Colonic mucosa (tissue), 4 donors: ENCODE measurements at regions not wholly inside any gene's neighbourhood (a gene's known extent, or its start where the extent isn't known, plus 50 kb on each side); places are given as distances from the start of the nearest gene placed in this dataset.
"Not testable (repeated sequence)": the region's sequence is repeated elsewhere in the genome, so short reads cannot be mapped to it uniquely, and the experiment has no call there.

ENCODE experiments used
- DNase-seq: peaks from one replicate; pipeline ENCODE4 v3.0.0-alpha.2; 2020
- H3K27ac ChIP-seq: fragments of 200-600 bp; one replicate; pipeline ENCODE4 v1.8.0; 2021
- H3K27me3 ChIP-seq: fragments of 200-600 bp; one replicate; pipeline ENCODE4 v1.8.0; 2021
- H3K36me3 ChIP-seq: fragments of 200-600 bp; one replicate; pipeline ENCODE4 v1.8.0; 2021
- H3K4me1 ChIP-seq: fragments of 200-600 bp; one replicate; pipeline ENCODE4 v1.8.0; 2021; ENCODE audit warnings: mild to moderate bottlenecking
- H3K4me3 ChIP-seq: fragments of 200-600 bp; one replicate; pipeline ENCODE4 v1.8.0; 2021
- H3K9ac ChIP-seq, 2 donors: one replicate each; pipeline ENCODE4 v1.7.0; 2013; ENCODE audit warnings: control low read depth in 2 of 2, low read depth in 2 of 2, low read length in 2 of 2
- H3K9me3 ChIP-seq: fragments of 200-600 bp; one replicate; pipeline ENCODE4 v1.8.0; 2021
- intact Hi-C: fragments of 100-400 bp; cut with DNase I; formaldehyde crosslinking; loops from one replicate; pipeline ENCODE4 v1.14.1; 2022
- TF ChIP-seq, protein P1 (sequence below): fragments of 200-600 bp; IDR thresholded peaks from one replicate; pipeline ENCODE4 v1.8.0; 2022; ENCODE audit warnings: antibody characterized with exemption, mild to moderate bottlenecking
- donor health status: healthy.
- donor health status: DM: no; HTN: no; CAD: no.
- donor health status: DM: no; HTN: no; CAD: no.

GRCh38 chr14:46444666-46445065, 206.9 kb downstream of the RPL10L start:
- no peaks in the 10 kb centered on the region for H3K27me3 ChIP-seq
- H3K4me1 ChIP-seq, result no peaks in the 10 kb centered on the region
- TF ChIP-seq, protein P1, sequence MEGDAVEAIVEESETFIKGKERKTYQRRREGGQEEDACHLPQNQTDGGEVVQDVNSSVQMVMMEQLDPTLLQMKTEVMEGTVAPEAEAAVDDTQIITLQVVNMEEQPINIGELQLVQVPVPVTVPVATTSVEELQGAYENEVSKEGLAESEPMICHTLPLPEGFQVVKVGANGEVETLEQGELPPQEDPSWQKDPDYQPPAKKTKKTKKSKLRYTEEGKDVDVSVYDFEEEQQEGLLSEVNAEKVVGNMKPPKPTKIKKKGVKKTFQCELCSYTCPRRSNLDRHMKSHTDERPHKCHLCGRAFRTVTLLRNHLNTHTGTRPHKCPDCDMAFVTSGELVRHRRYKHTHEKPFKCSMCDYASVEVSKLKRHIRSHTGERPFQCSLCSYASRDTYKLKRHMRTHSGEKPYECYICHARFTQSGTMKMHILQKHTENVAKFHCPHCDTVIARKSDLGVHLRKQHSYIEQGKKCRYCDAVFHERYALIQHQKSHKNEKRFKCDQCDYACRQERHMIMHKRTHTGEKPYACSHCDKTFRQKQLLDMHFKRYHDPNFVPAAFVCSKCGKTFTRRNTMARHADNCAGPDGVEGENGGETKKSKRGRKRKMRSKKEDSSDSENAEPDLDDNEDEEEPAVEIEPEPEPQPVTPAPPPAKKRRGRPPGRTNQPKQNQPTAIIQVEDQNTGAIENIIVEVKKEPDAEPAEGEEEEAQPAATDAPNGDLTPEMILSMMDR, result no peak
- H3K9ac ChIP-seq, result no peak overlapping the region
- no peak overlapping the region for H3K27ac ChIP-seq
- no peak for DNase-seq
- no peaks in the 10 kb centered on the region for H3K36me3 ChIP-seq
- H3K9me3 ChIP-seq, result no peaks in the 10 kb centered on the region
- intact Hi-C loops, result no loop called here
- no peak overlapping the region for H3K4me3 ChIP-seq

DNA sequence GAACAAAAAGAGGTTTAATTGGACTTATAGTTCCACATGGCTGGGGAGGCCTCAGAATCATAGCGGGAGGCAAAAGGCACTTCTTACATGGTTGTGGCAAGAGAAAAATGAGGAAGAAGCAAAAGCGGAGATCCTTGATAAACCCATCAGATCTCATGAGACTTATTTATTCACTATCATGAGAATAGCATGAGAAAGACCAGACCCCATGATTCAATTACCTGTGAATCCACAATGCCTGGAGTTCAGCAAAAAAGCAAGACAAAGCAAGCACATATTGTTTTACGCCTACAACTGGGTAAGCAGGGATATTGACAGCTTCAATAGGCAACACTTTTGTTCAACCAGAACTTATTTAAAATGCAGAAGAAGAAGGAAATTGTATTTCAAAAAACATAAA, 218.2 kb downstream of the RPL10L start:
- H3K9ac ChIP-seq, result no peak overlapping the region
- TF ChIP-seq, protein P1, result no peak
- H3K36me3 ChIP-seq, result no peaks in the 10 kb centered on the region
- no peaks in the 10 kb centered on the region for H3K27me3 ChIP-seq
- DNase-seq, result no peak
- H3K4me1 ChIP-seq, result no peaks in the 10 kb centered on the region
- H3K9me3 ChIP-seq, result no peaks in the 10 kb centered on the region
- intact Hi-C loops, result no loop called here
- H3K4me3 ChIP-seq, result no peak overlapping the region
- no peak overlapping the region for H3K27ac ChIP-seq

DNA sequence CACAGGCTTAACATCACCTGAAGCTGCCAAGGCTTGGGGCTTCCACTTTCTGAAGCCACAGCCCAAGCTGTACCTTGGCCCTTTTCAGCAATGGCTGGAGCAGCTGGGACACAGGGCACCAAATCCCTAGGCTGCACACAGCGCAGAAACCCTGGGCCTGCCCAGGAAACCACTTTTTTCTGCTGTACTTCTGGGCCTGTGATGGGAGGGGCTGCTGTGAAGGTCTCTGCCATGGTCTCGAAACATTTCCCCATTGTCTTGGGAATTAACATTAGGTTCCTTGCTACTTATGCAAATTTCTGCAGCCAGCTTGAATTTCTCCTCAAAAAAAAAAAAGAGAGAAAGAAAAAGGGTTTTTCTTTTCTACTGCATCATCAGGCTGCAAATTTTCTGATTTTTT, 219.1 kb downstream of the RPL10L start:
- no peak for DNase-seq
- intact Hi-C loops, result no loop called here
- TF ChIP-seq, protein P1, result no peak

GRCh38 chr14:46417066-46417465, 234.5 kb downstream of the RPL10L start:
- intact Hi-C loops, result no loop called here
- Histone ChIP-seq H3K36me3 (no peaks in the 10 kb centered on the region), H3K4me1 (no peaks in the 10 kb centered on the region), H3K27me3 (no peaks in the 10 kb centered on the region), H3K4me3 (no peak overlapping the region), H3K9me3 (no peaks in the 10 kb centered on the region), H3K9ac (no peak overlapping the region), H3K27ac (no peak overlapping the region)
- TF ChIP-seq, protein P1, result no peak
- DNase-seq, result no peak

More for the DNA sequence above, 219.1 kb downstream of the RPL10L start:
- no peak overlapping the region for H3K9ac ChIP-seq
- H3K4me1 ChIP-seq, result no peaks in the 10 kb centered on the region
- no peaks in the 10 kb centered on the region for H3K9me3 ChIP-seq
- no peaks in the 10 kb centered on the region for H3K27me3 ChIP-seq
- no peak overlapping the region for H3K27ac ChIP-seq
- H3K36me3 ChIP-seq, result no peaks in the 10 kb centered on the region
- H3K4me3 ChIP-seq, result no peak overlapping the region

DNA sequence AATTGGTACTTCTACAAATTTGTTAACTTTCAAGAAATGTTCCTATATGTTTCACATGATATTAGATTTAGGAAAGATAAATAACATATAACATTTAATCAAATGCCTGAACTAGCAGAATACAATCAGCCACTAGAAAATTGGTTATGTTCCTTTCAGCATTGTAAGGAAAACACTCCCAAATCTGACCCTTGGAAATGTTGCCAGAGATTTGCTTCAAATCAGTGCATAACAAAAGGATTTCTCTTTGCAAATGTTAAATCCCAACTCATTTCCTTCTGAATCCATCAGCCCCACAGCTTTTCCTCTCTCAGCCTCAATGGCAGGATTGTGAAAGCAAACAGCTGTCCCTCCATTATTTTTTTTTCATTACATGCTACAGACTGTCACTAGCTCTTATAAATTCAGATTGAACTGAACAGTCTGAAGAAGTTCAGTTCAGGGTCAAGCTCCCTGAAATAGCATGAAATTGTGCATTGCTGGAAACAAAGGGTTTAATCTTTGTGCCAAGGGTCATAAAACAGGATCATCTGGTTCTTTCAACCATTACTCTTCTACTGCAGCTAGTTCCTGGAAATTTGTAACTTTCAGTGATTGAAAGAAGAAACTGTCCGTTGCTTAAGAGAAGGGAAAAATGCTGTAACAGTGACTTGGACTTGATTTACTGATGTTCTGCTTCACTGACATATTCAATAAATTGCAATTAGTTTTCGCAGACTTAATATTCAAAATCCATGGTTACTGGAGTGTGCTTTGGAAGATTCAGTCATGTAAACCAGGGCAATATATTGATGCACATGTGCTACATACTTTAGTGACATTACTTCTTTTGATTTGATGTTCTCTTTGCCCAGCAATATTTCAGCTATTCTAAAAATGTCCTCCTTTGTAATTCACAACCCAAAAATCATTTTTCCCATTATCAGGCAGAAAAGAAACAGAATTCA, 246.4 kb downstream of the RPL10L start:
- intact Hi-C loops, result no loop called here
- TF ChIP-seq, protein P1, result no peak
- H3K36me3 ChIP-seq, result no peaks in the 10 kb centered on the region
- no peaks in the 10 kb centered on the region for H3K27me3 ChIP-seq
- H3K27ac ChIP-seq, result no peak overlapping the region
- no peak for DNase-seq
- H3K4me3 ChIP-seq, result no peak overlapping the region
- no peaks in the 10 kb centered on the region for H3K4me1 ChIP-seq
- H3K9me3 ChIP-seq, result no peaks in the 10 kb centered on the region
- H3K9ac ChIP-seq, result no peak overlapping the region

DNA sequence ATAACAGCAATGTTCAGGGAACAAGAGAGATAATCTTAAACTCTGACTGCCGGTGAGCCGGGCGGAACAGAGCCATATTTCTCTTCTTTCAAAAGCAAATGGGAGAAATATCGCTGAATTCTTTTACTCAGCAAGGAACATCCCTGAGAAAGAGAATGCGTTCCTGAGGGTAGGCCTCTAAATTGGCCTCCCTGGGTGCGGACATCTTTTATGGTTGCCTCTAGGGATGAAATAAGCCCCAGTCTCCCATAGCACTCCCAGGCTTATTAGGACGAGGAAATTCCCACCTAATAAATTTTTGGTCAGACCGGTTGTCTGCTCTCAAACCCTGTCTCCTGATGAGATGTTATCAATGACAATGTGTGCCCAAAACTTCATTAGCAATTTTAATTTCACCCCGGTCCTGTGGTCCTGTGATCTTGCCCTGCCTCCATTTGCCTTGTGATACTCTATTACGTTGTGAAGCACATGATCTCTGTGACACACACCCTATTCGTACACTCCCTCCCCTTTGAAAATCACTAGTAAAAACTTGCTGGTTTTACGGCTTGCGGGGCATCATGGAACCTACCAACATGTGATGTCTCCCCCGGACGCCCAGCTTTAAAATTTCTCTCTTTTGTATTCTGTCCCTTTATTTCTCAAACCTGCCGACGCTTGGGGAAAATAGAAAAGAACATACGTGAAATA, 249.4 kb downstream of the RPL10L start:
- H3K27me3 ChIP-seq, H3K4me1 ChIP-seq, DNase-seq, intact Hi-C loops, H3K27ac ChIP-seq, H3K9ac ChIP-seq, H3K36me3 ChIP-seq, H3K4me3 ChIP-seq, H3K9me3 ChIP-seq: not testable (repeated sequence)
